Breast epithelium (tissue), 3 donors: ENCODE measurements at regions not wholly inside any gene's neighbourhood (a gene's known extent, or its start where the extent isn't known, plus 50 kb on each side); places are given as distances from the start of the nearest gene placed in this dataset.

Source experiments
- POLR2A ChIP-seq: fragments of 450-650 bp; IDR thresholded peaks from one replicate; pipeline ENCODE4 v1.6.1; 2016; ENCODE audit warnings: antibody characterized with exemption, mild to moderate bottlenecking, moderate library complexity
- POLR2AphosphoS5 ChIP-seq, 3 donors: sonication (generic); formaldehyde crosslinking; IDR thresholded peaks; one replicate each; pipeline ENCODE4 v1.6.1; 2017; ENCODE audit warnings: antibody characterized with exemption in 3 of 3
- TF ChIP-seq, protein P1 (sequence below), 3 donors: fragments of 450-650 bp; IDR thresholded peaks; one replicate each; pipeline ENCODE4 v1.5.1; 2016 to 2017; ENCODE audit warnings: antibody characterized with exemption in 3 of 3, mild to moderate bottlenecking in 3 of 3, moderate library complexity in 3 of 3

DNA sequence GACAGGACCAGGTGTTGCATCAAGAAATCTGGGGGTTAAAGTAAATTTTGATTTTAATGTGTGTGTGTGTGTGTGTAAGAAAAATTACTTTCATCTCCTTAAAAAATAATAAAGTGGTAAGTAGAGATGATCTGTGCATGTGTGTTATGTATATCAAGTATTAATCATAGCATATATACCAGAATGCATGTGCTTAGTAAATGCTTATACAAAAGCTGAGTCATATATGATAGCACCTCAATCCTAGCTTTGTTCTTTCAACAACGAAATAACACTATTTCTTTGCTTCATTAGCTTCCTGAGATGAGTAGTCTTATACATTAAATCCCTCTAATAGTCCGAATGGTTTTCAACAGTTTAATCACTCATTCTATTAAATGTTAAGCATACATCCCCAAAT, 899.6 kb upstream of the ANO3 start:
- TF ChIP-seq, protein P1, sequence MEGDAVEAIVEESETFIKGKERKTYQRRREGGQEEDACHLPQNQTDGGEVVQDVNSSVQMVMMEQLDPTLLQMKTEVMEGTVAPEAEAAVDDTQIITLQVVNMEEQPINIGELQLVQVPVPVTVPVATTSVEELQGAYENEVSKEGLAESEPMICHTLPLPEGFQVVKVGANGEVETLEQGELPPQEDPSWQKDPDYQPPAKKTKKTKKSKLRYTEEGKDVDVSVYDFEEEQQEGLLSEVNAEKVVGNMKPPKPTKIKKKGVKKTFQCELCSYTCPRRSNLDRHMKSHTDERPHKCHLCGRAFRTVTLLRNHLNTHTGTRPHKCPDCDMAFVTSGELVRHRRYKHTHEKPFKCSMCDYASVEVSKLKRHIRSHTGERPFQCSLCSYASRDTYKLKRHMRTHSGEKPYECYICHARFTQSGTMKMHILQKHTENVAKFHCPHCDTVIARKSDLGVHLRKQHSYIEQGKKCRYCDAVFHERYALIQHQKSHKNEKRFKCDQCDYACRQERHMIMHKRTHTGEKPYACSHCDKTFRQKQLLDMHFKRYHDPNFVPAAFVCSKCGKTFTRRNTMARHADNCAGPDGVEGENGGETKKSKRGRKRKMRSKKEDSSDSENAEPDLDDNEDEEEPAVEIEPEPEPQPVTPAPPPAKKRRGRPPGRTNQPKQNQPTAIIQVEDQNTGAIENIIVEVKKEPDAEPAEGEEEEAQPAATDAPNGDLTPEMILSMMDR (IDR thresholded peaks at IDR 0.05) = no peak
- no peak for TF ChIP-seq POLR2AphosphoS5 (IDR thresholded peaks at IDR 0.05)
- TF ChIP-seq POLR2A = no peak
